ENCODE measurements at regions not wholly inside any gene's neighbourhood (a gene's known extent, or its start where the extent isn't known, plus 50 kb on each side); places are given as distances from the start of the nearest gene placed in this dataset.

DNA sequence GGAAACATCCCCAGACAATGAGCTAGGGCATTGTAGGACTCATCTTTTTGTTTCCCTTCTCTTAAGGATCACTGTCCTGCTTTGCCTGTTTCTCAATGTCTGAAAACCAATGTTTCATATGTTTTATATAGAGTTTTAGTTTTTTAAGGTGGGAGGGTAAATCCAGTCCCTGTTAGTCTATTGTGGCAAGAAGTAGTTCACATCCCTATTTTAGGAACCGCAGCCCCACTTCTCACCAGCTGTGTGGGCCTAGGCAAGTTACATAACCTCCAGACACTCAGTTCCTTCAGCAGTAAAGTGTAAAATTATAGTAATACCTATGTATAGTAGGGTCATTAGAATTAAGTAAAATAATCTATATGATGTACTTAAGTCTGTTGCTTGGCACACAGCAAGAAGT, 105.8 kb upstream of the WLS start:
- TF ChIP-seq EZH2 (IDR thresholded peaks at IDR 0.05; ENCODE audit: borderline replicate concordance) (no peak), EZH2phosphoT487 (IDR thresholded peaks at IDR 0.05; ENCODE audit: low read depth, severe bottlenecking, unreplicated experiment) (no peak)
- TF ChIP-seq, protein P1, sequence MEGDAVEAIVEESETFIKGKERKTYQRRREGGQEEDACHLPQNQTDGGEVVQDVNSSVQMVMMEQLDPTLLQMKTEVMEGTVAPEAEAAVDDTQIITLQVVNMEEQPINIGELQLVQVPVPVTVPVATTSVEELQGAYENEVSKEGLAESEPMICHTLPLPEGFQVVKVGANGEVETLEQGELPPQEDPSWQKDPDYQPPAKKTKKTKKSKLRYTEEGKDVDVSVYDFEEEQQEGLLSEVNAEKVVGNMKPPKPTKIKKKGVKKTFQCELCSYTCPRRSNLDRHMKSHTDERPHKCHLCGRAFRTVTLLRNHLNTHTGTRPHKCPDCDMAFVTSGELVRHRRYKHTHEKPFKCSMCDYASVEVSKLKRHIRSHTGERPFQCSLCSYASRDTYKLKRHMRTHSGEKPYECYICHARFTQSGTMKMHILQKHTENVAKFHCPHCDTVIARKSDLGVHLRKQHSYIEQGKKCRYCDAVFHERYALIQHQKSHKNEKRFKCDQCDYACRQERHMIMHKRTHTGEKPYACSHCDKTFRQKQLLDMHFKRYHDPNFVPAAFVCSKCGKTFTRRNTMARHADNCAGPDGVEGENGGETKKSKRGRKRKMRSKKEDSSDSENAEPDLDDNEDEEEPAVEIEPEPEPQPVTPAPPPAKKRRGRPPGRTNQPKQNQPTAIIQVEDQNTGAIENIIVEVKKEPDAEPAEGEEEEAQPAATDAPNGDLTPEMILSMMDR (IDR thresholded peaks at IDR 0.05; ENCODE audit: poor library complexity), result no peak
